GM12892 (cell line): ENCODE measurements at regions not wholly inside any gene's neighbourhood (a gene's known extent, or its start where the extent isn't known, plus 50 kb on each side); places are given as distances from the start of the nearest gene placed in this dataset.

Experiments
- POLR2A ChIP-seq: IDR thresholded peaks from 2 replicates; pipeline ENCODE4 v1.6.1; 2011; ENCODE audit warnings: low read depth, low read length, control low read depth
- TAF1 ChIP-seq: IDR thresholded peaks from 2 replicates; pipeline ENCODE4 v1.6.1; 2011; ENCODE audit warnings: low read depth, mild to moderate bottlenecking, control low read depth, low read length, borderline replicate concordance

DNA sequence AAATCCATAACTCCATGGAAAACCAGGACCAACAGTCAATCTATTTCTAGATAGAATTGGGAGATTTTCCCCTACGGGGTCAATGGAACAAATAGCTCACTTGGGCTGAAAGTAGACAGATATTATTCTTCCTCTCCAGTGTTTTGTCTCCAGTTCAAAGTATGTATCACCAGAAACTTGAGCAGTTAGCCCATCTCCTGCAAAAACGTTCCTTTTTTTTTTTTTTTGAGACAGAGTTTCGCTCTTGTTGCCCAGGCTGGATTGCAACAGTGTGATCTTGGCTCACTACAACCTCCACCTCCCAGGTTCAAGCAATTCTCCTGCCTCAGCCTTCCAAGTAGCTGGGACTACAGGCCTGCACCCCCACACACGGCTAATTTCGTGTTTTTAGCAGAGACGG is 390.0 kb upstream of the AUTS2 start:
- TF ChIP-seq POLR2A = no peak
- TF ChIP-seq TAF1 = no peak
